Activated naive CD4-positive, alpha-beta T cell treated with anti-CD3 and anti-CD28 coated beads, Interleukin-2, amount 50 U/mL, for 72 hours (primary cell): ENCODE measurements at regions not wholly inside any gene's neighbourhood (a gene's known extent, or its start where the extent isn't known, plus 50 kb on each side); places are given as distances from the start of the nearest gene placed in this dataset.

ENCODE experiments used
- ATAC-seq, 2 donors: fragments of 150-1000 bp; cut with Tn5 transposase; 2 replicates each; pipeline ENCODE4 v1.10.0; 2021; ENCODE audit warnings: mild to moderate bottlenecking in 2 of 2, moderate library complexity in 2 of 2
- DNase-seq, 2 donors: peaks; one replicate each; pipeline ENCODE4 v3.0.0; 2021 to 2022; ENCODE audit warnings: low spot score in 2 of 2
- H3K27ac Mint-ChIP-seq, 2 donors: one replicate each; pipeline ENCODE4 v1.8.0; 2022; ENCODE audit warnings: mild to moderate bottlenecking in 2 of 2, mixed read lengths in 2 of 2
- H3K36me3 Mint-ChIP-seq, 2 donors: one replicate each; pipeline ENCODE4 v1.8.0; 2022; ENCODE audit warnings: mixed read lengths in 2 of 2
- H3K9me3 Mint-ChIP-seq, 2 donors: one replicate each; pipeline ENCODE4 v1.8.0; 2022; ENCODE audit warnings: mixed read lengths in 2 of 2

DNA sequence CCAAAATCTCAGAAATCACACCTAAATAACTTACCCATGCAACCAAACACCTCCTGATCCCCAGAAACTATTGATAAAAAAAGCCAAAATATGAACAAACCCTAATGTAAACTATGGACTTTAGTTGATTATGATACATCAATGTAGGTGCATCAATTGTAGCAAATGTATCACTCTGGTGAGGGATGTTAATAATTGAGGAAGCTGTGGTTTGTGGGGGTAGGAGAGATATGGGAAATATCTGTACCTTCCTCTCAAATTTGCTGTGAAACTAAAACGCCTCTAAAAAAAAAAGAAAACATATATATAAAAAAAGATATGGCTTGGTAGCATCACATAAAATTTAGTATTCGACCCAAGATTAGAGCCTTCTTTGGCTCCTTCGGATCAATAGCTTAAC is 144.3 kb upstream of the CPEB2 start:
- DNase-seq (no peak), ATAC-seq (no peak)
- peaks cover 0 to 18% of the 10 kb centered on the region in 2 donors for H3K9me3 Mint-ChIP-seq
- H3K27ac Mint-ChIP-seq, result no peak overlapping the region
- H3K36me3 Mint-ChIP-seq, result peaks cover 11 to 22% of the 10 kb centered on the region in 2 donors

DNA sequence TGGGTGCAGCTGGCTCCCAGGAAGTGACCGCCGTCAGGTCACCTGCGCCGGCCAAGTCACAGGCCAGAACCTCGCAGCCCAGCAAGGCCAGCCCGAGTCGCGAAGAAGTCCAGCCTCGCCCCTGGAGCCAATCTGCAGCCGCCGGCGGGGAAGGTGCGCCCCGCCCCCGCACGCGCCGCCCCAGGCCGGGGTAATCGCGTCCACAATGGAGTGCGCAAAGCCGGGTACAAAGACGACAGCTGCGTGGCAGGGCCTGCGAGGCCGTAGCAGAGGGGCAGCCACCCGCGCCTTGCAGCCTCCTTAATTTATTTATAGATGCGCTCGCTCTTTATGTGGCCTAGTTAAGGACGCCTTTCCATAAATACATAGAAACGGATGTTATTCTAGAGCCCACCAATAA is 139.4 kb upstream of the CPEB2 start:
- Mint-ChIP-seq H3K36me3 (peaks cover 0 to 4% of the 10 kb centered on the region in 2 donors), H3K9me3 (no peaks in the 10 kb centered on the region), H3K27ac (no peak overlapping the region)
- ATAC-seq, result no peak
- no peak for DNase-seq

DNA sequence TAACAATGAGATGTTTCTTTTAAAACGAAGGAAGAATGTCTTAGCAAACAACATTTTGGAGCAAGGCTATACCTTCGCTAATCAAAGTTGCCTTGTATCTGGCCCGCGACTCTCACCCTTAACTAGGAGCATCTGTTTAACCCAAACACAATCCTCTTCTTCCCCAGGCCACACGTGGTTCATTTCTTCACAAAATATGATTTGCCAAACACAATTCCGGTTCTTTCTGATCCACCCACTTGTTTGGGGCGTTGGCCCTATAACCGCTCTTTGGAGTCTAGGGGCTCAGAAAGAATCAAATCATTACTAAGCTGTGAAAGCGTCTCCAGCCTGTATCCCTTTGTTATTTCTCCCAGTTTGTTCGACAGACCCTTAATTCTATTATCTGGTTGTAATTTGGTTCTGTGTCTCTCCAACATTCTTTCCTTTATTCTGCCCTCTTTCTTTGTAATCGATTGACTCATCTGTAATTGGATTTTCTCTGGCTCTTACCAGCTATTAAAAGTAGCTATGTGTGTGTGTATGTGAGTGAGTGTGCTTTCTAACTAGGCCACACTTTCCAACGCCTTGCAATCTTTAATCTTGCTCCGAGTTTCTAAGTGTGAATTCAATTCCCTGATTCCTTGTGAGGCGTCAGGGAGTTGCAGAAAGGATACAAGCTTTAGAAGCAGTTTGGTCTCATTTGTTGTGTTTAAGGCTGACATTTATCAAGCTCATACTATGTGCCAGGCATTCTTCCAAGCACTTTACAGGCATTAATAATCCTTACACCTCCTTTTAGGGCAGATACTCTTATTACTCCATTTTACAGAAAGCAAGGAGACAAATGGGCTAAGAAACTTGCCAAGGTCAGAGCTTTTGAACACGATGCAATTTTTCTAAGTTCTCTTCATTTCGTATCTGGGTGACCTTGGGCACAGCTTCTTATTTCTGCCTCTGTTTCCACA is 138.6 kb upstream of the CPEB2 start:
- Mint-ChIP-seq H3K27ac (no peak overlapping the region), H3K9me3 (no peaks in the 10 kb centered on the region), H3K36me3 (peaks cover 0 to 4% of the 10 kb centered on the region in 2 donors)
- DNase-seq, result no peak
- no peak for ATAC-seq

DNA sequence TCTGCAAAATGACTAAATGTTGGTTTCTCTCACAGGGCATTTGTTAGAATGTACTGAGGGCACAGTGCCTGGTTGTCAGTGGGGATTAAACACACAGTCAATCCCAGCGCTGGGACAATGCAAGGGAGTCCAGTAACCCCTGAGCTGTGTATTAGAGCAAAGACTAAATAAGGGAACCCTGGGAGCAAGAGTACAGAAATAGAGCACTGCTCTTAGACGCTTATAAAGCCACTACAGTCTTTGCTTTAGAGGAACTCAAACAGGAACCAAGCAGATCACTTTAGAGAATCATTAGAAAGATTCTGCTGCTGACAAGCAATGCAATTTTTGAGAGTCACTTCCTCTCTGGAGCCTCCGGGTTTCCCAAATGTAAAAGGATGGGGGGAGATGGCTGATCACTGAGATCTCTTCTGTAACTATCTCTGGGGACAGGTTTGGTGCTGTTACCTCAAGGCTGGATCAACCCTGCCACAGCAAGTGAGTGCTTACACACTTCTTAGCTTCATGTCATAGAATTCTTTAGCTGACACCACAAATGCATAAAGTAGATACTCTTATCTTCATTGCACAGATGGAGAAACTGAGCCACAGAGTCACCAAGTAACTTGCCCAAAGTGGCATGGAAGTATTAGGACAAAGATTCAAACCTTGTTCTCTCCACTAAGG is 137.8 kb upstream of the CPEB2 start:
- Mint-ChIP-seq H3K27ac (no peak overlapping the region), H3K36me3 (peaks cover 0 to 4% of the 10 kb centered on the region in 2 donors), H3K9me3 (no peaks in the 10 kb centered on the region)
- ATAC-seq (no peak), DNase-seq (no peak)

DNA sequence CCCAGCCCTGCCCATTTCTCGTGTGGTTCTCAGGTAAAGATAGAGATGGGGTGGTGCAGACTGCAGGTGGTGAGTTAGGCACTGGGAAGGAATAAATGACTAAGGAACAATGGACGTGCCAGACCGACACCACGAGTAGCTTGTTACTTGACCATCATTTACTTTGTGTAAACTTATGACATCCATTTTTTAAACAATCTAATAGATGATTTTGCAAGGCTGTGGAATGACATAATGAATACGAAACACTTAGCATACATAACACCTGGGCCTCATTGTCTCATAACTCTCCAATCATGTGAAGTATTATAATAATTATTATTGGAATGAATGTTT is 137.3 kb upstream of the CPEB2 start:
- ATAC-seq, result no peak
- no peak for DNase-seq
- no peaks in the 10 kb centered on the region for H3K9me3 Mint-ChIP-seq
- no peak overlapping the region for H3K27ac Mint-ChIP-seq
- peaks cover 0 to 4% of the 10 kb centered on the region in 2 donors for H3K36me3 Mint-ChIP-seq

DNA sequence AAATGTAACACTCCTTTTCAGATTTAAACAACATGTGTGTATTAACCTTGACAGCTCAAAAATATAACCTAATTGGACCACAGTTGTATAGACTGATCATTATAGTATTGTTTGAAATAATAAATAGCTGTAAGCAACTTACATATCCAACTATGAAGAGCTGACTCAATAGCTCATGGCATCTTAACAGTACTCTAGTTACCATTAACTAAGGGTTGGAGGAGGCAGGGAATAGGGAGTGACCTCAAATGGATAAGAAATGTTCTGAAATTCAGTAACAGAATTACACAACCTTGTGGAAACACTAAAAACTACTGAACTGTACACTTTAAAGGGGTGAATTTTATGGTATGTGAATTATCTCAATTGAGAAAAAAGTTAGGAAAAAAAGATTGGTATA is 136.5 kb upstream of the CPEB2 start:
- H3K9me3 Mint-ChIP-seq, result no peaks in the 10 kb centered on the region
- no peak for ATAC-seq

DNA sequence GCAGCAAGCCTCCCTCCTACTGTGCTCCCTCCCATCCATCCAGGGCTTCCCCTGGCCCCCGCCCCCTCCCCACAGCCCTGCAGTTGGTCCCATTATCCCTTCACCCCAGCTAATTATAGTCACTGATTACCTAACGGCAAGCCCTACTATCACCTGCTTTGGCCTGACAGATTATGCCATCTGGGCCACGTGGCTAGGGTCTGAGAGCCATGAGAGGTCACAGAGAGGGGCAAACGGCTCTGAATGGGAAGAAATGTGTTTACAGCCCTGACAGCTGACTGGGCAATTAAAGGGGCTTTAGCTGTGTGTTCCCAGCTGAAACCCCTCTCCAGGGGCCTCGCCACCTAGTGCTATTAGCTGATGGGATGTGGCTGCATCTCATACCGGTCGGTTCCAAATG is 134.4 kb upstream of the CPEB2 start:
- DNase-seq, result no peak
- Mint-ChIP-seq H3K9me3 (no peaks in the 10 kb centered on the region), H3K36me3 (peaks cover 0 to 4% of the 10 kb centered on the region in 2 donors), H3K27ac (no peak overlapping the region)
- no peak for ATAC-seq

More for the DNA sequence above, 136.5 kb upstream of the CPEB2 start:
- Mint-ChIP-seq H3K36me3 (peaks cover 0 to 4% of the 10 kb centered on the region in 2 donors), H3K27ac (no peak overlapping the region)
- no peak for DNase-seq

DNA sequence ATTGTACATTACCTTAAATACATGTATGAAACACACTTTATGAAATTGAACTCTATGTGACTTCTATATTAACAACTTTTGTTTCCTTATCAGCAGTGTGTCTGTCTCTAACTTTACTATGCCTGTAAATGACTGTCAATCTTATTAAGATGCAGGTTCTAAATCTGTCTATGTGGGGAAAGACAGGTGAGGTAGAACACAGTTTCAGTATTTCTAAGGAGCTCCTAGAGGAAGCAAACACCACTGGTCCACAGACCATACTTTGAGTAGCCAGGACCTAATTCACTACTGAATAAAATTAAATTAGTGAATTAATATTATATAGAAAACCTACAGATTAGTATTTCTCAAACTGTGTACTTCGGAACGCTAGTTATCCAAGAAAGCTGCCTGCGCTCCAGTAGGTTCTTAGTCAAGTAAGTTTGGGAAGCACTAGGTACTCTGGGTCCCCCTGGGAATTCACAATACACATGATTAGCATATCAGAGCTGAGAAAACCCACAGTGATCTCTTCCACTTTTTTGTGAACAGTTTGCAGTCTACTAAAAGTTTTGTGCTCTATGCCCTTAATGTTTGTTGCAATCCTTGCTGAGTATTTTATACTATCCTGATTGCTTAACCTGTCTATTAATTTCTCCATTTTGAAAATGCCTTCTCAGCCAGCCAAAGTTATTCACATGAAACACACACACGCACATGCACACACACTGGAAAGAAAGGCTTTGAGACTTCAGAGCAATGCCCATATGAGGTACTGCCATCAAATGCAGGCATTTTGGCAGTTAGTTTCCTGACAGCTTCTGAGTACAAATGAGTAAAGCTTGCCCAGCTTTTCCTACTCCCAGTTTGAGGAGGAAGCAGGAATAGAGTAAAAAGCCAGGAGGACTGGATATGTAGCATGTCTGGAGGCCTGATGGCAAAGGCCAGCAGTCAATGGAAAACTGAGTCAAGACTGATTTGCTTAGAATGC is 133.6 kb upstream of the CPEB2 start:
- Mint-ChIP-seq H3K9me3 (no peaks in the 10 kb centered on the region), H3K27ac (no peak overlapping the region)

DNA sequence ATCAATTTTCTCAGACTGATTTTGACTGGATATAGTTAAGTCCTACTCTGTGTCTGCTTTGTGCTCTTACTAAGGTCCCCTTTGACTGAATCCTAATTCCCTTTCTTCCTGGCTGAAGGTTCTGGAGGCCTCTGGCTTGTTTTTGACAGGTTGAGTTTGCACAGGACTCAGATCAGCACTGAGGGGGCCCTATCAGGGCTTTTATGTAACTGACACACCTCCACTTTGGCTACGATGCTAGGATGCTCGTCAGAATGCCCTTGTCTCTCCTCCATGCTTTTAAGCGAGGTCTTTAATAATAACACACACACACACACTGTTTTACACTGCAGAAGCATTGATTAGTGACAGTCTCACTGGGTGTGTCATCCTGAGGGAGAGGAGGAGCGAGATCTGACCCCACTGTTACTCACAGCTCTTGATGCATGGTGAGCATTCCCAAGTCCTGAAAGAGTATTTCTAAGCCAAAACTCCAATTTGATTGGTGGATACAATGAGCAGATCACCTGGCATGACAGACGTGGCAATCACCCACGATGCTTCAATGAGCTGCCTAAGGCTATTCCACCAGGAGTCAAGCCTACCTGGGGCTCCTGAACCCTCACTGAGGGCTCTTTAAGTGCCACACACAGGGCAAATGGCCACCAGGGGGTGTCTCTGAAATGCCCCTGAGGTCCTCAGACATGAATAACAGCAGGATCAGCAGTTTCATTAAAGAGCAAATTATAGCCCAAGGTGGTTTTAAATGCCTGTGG is 130.4 kb upstream of the CPEB2 start:
- Mint-ChIP-seq H3K27ac (no peak overlapping the region), H3K36me3 (peaks cover 4 to 11% of the 10 kb centered on the region in 2 donors), H3K9me3 (peaks cover 8 to 11% of the 10 kb centered on the region in 2 donors)
- ATAC-seq (peak in 1 of 2 donors; percentile 52), DNase-seq (peak in 1 of 2 donors; percentile 13)

More for the DNA sequence above, 133.6 kb upstream of the CPEB2 start:
- H3K36me3 Mint-ChIP-seq, result peaks cover 0 to 3% of the 10 kb centered on the region in 2 donors
- no peak for DNase-seq
- ATAC-seq, result no peak

DNA sequence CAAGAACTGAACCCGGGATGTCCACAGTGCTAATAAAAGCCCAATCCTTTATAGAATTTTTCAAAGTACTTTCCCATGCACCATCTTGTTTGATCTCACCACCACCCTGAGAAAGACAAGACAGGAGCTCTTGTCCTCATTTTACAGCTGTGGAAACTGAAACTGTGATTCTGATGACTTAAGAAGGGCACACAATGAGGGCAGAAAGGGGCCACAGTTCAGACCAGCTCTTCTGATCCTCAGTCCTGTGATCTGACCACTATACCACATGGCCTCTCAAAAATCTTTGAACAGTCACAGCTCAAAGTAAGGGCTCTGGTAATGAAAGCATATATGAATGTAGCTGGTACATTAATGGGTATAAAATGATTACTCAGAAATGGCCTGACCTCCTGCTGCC is 127.3 kb upstream of the CPEB2 start:
- ATAC-seq, result peak; percentile 61 to 88
- peaks cover 4 to 11% of the 10 kb centered on the region in 2 donors for H3K36me3 Mint-ChIP-seq
- H3K9me3 Mint-ChIP-seq, result peaks cover 8 to 11% of the 10 kb centered on the region in 2 donors
- peak overlapping the region in 1 of 2 donors; percentile 44 for H3K27ac Mint-ChIP-seq
- DNase-seq, result no peak

DNA sequence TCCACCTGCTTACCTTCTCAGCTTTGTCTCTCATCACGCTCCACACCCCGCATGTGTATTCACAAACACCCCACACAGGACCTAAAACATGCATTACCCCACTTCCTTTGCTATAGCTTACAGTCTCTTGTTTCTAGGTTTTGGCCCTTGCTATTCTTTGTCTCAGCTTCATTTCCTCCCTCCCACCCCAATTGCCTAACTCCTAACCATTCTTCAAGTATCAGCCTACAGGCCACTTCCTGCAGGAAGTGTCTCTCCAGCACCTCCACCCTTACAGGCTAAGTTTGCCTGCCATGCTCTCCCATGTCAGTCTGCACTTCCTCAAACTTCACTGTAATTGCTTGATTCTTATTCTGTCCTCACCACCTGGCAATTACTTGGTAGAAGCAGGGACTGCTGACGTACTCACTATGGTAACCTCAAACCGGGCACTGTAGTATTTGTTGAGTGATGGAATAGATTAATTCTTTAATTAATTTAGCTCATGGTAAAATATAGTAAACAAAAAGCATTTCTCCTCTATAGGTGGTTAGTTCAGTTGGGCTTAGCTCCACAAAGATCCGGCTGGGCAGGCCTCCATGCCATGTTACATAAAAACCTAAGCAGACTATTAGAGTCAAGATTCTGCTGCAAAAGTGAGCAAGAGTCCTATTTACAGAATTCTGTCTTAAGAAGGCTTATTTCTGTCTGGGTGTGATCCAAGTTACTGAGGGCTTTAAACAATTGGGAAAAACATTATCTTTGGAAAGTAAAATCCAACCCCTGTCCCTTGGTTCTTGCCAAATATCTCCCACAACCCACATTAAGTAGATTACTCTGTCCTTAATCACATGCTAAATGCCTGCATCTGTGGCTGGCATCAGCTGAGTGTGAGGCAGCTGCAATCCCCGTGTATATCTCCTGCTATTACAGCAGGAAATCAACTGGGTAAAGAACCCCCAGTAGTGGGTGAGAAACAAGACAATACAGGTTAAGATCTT is 124.7 kb upstream of the CPEB2 start:
- no peak overlapping the region for H3K27ac Mint-ChIP-seq
- H3K36me3 Mint-ChIP-seq, result peaks cover 4 to 11% of the 10 kb centered on the region in 2 donors
- peaks cover 8 to 11% of the 10 kb centered on the region in 2 donors for H3K9me3 Mint-ChIP-seq
- DNase-seq (no peak), ATAC-seq (peak in 1 of 2 donors; percentile 24)

DNA sequence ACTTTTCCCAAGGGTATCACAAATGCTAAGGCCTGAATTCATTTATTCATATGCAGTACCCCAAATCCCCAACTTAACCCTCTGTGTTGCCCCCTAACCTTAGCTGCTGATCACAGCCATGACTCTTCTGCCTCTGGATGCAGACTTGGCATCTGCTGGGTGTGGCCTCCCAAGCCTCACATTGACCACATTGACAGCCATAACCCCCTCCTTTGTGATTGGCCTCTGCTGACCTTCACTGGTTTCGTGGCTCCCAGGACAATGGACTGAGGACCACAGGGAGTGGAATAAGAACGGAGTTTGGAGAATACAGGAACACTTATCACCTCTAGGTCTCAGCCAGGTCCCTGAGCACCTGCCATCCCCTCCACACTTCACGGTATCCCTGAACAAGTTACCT is 123.6 kb upstream of the CPEB2 start:
- H3K36me3 Mint-ChIP-seq, result peaks cover 4 to 11% of the 10 kb centered on the region in 2 donors
- DNase-seq, result no peak
- H3K27ac Mint-ChIP-seq, result no peak overlapping the region
- no peak for ATAC-seq
- H3K9me3 Mint-ChIP-seq, result peaks cover 8 to 11% of the 10 kb centered on the region in 2 donors

DNA sequence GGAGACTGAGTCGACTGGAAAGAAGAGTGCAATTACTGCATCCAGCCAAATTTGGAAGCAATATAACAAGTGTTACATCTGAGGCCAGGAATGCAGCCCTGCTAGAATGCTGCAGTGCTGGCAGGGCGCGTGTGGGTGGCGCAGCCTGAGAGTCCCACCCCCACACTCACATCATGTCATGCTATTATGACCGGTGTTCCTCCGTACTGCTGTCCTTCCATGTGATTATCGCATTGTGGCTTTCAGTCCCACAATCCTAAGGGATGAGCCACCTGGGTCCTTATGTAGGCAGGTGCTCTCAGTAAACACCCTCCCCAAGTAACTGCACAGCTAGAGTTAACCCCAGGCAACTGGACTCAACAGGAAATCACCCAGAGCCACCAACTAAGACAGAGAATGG is 122.6 kb upstream of the CPEB2 start:
- ATAC-seq, result no peak
- no peak overlapping the region for H3K27ac Mint-ChIP-seq

DNA sequence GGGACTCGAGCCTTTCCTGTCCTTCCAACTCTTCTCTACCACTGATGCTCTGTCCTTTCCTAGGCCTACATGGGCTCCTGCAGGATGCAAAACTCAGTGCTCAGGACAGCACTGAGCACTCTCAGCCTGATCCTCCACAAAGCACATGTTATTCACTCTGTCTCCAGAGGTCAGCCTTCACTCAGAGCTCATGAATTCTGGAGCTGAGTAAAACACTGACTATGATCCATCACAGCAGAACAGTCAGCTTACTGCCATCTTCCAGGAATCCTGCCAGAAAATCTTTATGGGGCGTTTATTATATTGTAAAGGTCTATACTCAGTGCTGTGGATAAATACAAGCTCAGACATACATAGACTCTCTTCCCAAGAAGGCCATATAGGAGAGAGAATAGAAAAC is 121.5 kb upstream of the CPEB2 start:
- DNase-seq (no peak), ATAC-seq (no peak)
- Mint-ChIP-seq H3K27ac (no peak overlapping the region), H3K9me3 (peaks cover under 1 to 5% of the 10 kb centered on the region in 2 donors), H3K36me3 (peaks cover under 1 to 3% of the 10 kb centered on the region in 2 donors)

More for the DNA sequence above, 122.6 kb upstream of the CPEB2 start:
- peaks cover 4 to 11% of the 10 kb centered on the region in 2 donors for H3K36me3 Mint-ChIP-seq
- no peak for DNase-seq
- peaks cover 8 to 11% of the 10 kb centered on the region in 2 donors for H3K9me3 Mint-ChIP-seq

DNA sequence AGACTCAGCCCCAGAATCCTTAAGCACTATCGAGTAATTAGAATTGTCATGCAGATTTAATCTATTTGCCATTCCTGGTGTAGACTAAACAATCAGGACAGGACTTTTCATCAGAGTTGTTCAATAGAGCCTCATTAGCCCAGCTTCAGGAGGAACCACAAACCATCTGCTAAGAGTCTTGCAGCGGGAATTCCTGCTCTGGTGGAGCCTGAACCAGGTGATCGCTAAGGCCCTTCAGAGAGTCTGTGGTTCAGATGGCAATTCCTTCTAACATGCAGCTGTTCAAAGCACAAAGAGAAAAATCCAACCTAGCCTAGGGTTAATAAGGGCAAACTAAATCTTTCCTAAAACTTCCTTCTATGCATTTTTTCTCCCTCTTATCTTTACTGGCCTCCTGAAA is 119.1 kb upstream of the CPEB2 start:
- ATAC-seq (no peak), DNase-seq (no peak)
- H3K36me3 Mint-ChIP-seq, result no peaks in the 10 kb centered on the region
- no peak overlapping the region for H3K27ac Mint-ChIP-seq
- H3K9me3 Mint-ChIP-seq, result no peaks in the 10 kb centered on the region
